WTC11 (cell line): ENCODE measurements at regions not wholly inside any gene's neighbourhood (a gene's known extent, or its start where the extent isn't known, plus 50 kb on each side); places are given as distances from the start of the nearest gene placed in this dataset.

ENCODE experiments used
- ATAC-seq: fragments of 200-7000 bp; cut with Tn5 transposase; 2 replicates; pipeline ENCODE4 v1.10.0; 2021; ENCODE audit warnings: mild to moderate bottlenecking, moderate library complexity
- CTCF ChIA-PET: fragments of 300-600 bp; sonication (Branson Sonifier 250); formaldehyde crosslinking; loops from one replicate; lab custom pipeline; 2021; ENCODE audit warnings: antibody characterized with exemption; lab: Charles Lee
- POLR2A ChIA-PET: fragments of 350-600 bp; sonication (Branson Sonifier 250); formaldehyde crosslinking; loops from one replicate; lab custom pipeline; 2021; ENCODE audit warnings: antibody characterized with exemption; lab: Charles Lee
- DNase-seq: peaks from one replicate; pipeline ENCODE4 v3.0.0; 2021; ENCODE audit warnings: low spot score
- H3K27ac Mint-ChIP-seq: 2 replicates; pipeline ENCODE4 v1.8.0; 2021; ENCODE audit warnings: mixed read lengths
- H3K27me3 Mint-ChIP-seq: 2 replicates; pipeline ENCODE4 v1.8.0; 2021; ENCODE audit warnings: low read depth, mild to moderate bottlenecking, moderate library complexity, mixed read lengths
- H3K36me3 Mint-ChIP-seq: 2 replicates; pipeline ENCODE4 v1.8.0; 2021; ENCODE audit warnings: mixed read lengths
- H3K4me1 Mint-ChIP-seq: 2 replicates; pipeline ENCODE4 v1.8.0; 2022; ENCODE audit warnings: mixed read lengths
- H3K4me3 Mint-ChIP-seq: 2 replicates; pipeline ENCODE4 v1.8.0; 2021; ENCODE audit warnings: mild to moderate bottlenecking, moderate library complexity, mixed read lengths
- H3K9me3 Mint-ChIP-seq: 2 replicates; pipeline ENCODE4 v1.8.0; 2021; ENCODE audit warnings: mixed read lengths
- E2F4 ChIP-seq: sonication (generic); formaldehyde crosslinking; IDR thresholded peaks from 2 replicates; pipeline ENCODE4 v1.8.1; 2022; ENCODE audit warnings: low read depth, mild to moderate bottlenecking, moderate library complexity, missing genetic modification reagents, borderline replicate concordance
- EMX1 ChIP-seq: fragments of 250-450 bp; sonication (Bioruptor Pico); IDR thresholded peaks from 2 replicates; pipeline ENCODE4 v1.8.0; 2021; ENCODE audit warnings: mild to moderate bottlenecking
- GABPB1 ChIP-seq: sonication (generic); formaldehyde crosslinking; IDR thresholded peaks from 2 replicates; pipeline ENCODE4 v1.8.1; 2023; ENCODE audit warnings: mild to moderate bottlenecking, missing genetic modification reagents
- GRHL2 ChIP-seq: fragments of 250-450 bp; sonication (Bioruptor Pico); IDR thresholded peaks from 2 replicates; pipeline ENCODE4 v1.8.0; 2022; ENCODE audit warnings: mild to moderate bottlenecking, moderate library complexity; ENCODE audit not compliant: insufficient replicate concordance, severe bottlenecking
- KAT7 ChIP-seq: sonication (generic); formaldehyde crosslinking; IDR thresholded peaks from 2 replicates; pipeline ENCODE4 v1.8.1; 2023; ENCODE audit warnings: missing genetic modification reagents, mild to moderate bottlenecking, borderline replicate concordance
- MYBL2 ChIP-seq: sonication (generic); formaldehyde crosslinking; IDR thresholded peaks from 2 replicates; pipeline ENCODE4 v1.8.1; 2023; ENCODE audit warnings: mild to moderate bottlenecking, moderate library complexity, missing genetic modification reagents
- TP53 ChIP-seq: sonication (generic); formaldehyde crosslinking; IDR thresholded peaks from 2 replicates; pipeline ENCODE4 v1.8.1; 2023; ENCODE audit warnings: mild to moderate bottlenecking, missing genetic modification reagents
- USF1 ChIP-seq: sonication (generic); formaldehyde crosslinking; IDR thresholded peaks from 2 replicates; pipeline ENCODE4 v1.8.0; 2022; ENCODE audit warnings: mild to moderate bottlenecking, missing genetic modification reagents
- ZNF219 ChIP-seq: sonication (generic); formaldehyde crosslinking; IDR thresholded peaks from 2 replicates; pipeline ENCODE4 v1.8.0; 2023; ENCODE audit warnings: missing genetic modification reagents, mild to moderate bottlenecking, borderline replicate concordance
- ZNF263 ChIP-seq: sonication (generic); formaldehyde crosslinking; IDR thresholded peaks from 2 replicates; pipeline ENCODE4 v1.8.1; 2022; ENCODE audit warnings: low read depth, mild to moderate bottlenecking, moderate library complexity, missing genetic modification reagents
- ZNF416 ChIP-seq: fragments of 250-450 bp; sonication (Bioruptor Pico); IDR thresholded peaks from 2 replicates; pipeline ENCODE4 v1.9.0; 2021; ENCODE audit warnings: mild to moderate bottlenecking, inconsistent platforms
- ZNF512 ChIP-seq: sonication (generic); formaldehyde crosslinking; IDR thresholded peaks from 2 replicates; pipeline ENCODE4 v1.8.1; 2022; ENCODE audit warnings: missing genetic modification reagents, borderline replicate concordance
- TF ChIP-seq, protein P1 (sequence below): sonication (generic); formaldehyde crosslinking; IDR thresholded peaks from 2 replicates; pipeline ENCODE4 v1.8.0; 2023; ENCODE audit warnings: missing genetic modification reagents, mild to moderate bottlenecking, borderline replicate concordance
- TF ChIP-seq, protein P2 (sequence below): fragments of 200-600 bp; IDR thresholded peaks from 2 replicates; pipeline ENCODE4 v1.8.0; 2022; ENCODE audit warnings: antibody characterized with exemption
- TF ChIP-seq, protein P3 (sequence below): fragments of 250-450 bp; sonication (Bioruptor Pico); IDR thresholded peaks from 2 replicates; pipeline ENCODE4 v1.9.0; 2021; ENCODE audit warnings: mild to moderate bottlenecking
- TF ChIP-seq, protein P4 (sequence below): fragments of 250-450 bp; sonication (Bioruptor Pico); conservative IDR thresholded peaks from 2 replicates; pipeline ENCODE4 v1.9.0; 2021; ENCODE audit warnings: mild to moderate bottlenecking
- TF ChIP-seq, protein P5 (sequence below): fragments of 250-450 bp; sonication (Bioruptor Pico); IDR thresholded peaks from 2 replicates; pipeline ENCODE4 v1.8.0; 2021; ENCODE audit warnings: mild to moderate bottlenecking

- TF ChIP-seq, protein P1, sequence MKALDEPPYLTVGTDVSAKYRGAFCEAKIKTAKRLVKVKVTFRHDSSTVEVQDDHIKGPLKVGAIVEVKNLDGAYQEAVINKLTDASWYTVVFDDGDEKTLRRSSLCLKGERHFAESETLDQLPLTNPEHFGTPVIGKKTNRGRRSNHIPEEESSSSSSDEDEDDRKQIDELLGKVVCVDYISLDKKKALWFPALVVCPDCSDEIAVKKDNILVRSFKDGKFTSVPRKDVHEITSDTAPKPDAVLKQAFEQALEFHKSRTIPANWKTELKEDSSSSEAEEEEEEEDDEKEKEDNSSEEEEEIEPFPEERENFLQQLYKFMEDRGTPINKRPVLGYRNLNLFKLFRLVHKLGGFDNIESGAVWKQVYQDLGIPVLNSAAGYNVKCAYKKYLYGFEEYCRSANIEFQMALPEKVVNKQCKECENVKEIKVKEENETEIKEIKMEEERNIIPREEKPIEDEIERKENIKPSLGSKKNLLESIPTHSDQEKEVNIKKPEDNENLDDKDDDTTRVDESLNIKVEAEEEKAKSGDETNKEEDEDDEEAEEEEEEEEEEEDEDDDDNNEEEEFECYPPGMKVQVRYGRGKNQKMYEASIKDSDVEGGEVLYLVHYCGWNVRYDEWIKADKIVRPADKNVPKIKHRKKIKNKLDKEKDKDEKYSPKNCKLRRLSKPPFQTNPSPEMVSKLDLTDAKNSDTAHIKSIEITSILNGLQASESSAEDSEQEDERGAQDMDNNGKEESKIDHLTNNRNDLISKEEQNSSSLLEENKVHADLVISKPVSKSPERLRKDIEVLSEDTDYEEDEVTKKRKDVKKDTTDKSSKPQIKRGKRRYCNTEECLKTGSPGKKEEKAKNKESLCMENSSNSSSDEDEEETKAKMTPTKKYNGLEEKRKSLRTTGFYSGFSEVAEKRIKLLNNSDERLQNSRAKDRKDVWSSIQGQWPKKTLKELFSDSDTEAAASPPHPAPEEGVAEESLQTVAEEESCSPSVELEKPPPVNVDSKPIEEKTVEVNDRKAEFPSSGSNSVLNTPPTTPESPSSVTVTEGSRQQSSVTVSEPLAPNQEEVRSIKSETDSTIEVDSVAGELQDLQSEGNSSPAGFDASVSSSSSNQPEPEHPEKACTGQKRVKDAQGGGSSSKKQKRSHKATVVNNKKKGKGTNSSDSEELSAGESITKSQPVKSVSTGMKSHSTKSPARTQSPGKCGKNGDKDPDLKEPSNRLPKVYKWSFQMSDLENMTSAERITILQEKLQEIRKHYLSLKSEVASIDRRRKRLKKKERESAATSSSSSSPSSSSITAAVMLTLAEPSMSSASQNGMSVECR (CRISPR knock-in tag): no peak
- TF ChIP-seq ZNF512 (CRISPR knock-in tag) (no peak), KAT7 (no peak)
Observed at GRCh38 chr10:117646718-117647117, 104.2 kb downstream of the EMX2 start (continued).

- Mint-ChIP-seq H3K27me3 (0 out of 2 replicates have a peak, but pooled peaks cover 3% of the 10 kb centered on the region), H3K9me3 (peaks cover 25% of the 10 kb centered on the region), H3K4me3 (no peak overlapping the region), H3K27ac (no peak overlapping the region), H3K36me3 (no peaks in the 10 kb centered on the region; the same call in 1 of the 2 replicates), H3K4me1 (no peaks in the 10 kb centered on the region)
- CTCF ChIA-PET: no interaction called here
- DNase-seq (no peak), ATAC-seq (no peak)
- TF ChIP-seq ZNF219 (CRISPR knock-in tag) (no peak), EMX1 (CRISPR knock-in tag) (no peak), ZNF263 (CRISPR knock-in tag) (no peak), ZNF416 (CRISPR knock-in tag) (no peak), GABPB1 (CRISPR knock-in tag) (no peak), USF1 (CRISPR knock-in tag) (no peak), E2F4 (no peak), MYBL2 (CRISPR knock-in tag) (no peak), TP53 (CRISPR knock-in tag) (no peak), GRHL2 (CRISPR knock-in tag) (no peak)
- TF ChIP-seq, protein P2, sequence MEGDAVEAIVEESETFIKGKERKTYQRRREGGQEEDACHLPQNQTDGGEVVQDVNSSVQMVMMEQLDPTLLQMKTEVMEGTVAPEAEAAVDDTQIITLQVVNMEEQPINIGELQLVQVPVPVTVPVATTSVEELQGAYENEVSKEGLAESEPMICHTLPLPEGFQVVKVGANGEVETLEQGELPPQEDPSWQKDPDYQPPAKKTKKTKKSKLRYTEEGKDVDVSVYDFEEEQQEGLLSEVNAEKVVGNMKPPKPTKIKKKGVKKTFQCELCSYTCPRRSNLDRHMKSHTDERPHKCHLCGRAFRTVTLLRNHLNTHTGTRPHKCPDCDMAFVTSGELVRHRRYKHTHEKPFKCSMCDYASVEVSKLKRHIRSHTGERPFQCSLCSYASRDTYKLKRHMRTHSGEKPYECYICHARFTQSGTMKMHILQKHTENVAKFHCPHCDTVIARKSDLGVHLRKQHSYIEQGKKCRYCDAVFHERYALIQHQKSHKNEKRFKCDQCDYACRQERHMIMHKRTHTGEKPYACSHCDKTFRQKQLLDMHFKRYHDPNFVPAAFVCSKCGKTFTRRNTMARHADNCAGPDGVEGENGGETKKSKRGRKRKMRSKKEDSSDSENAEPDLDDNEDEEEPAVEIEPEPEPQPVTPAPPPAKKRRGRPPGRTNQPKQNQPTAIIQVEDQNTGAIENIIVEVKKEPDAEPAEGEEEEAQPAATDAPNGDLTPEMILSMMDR: no peak
- TF ChIP-seq, protein P3, sequence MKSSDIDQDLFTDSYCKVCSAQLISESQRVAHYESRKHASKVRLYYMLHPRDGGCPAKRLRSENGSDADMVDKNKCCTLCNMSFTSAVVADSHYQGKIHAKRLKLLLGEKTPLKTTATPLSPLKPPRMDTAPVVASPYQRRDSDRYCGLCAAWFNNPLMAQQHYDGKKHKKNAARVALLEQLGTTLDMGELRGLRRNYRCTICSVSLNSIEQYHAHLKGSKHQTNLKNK: no peak
- TF ChIP-seq, protein P4, sequence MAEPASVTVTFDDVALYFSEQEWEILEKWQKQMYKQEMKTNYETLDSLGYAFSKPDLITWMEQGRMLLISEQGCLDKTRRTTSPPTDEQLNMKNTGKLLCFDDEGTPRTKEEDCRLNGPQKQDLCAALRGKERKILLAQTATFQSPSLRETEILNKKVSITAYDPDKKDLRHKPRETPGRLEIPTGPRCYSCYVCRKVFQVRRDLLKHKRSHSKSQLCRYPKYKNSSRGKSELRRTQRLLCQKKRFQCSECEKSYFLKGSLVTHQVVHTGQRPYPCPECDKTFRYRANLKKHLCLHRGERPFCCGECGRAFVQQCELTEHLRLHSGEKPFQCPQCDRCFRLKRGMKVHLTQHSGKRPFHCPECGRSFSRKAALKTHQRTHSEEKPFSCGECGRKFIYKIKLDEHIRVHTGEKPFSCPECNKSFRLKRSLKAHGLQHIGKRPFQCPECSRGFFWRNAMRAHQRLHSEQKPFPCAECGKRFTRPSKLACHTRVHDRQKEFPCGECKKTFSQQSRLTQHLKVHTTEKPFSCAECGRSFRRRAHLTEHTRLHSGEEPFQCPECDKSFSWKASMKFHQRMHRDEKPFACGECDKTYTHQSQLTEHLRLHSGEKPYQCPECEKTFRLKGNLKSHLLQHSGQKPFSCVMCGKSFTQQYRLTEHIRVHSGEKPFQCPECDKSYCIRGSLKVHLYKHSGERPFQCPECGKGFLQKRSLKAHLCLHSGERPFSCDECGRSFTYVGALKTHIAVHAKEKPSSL: no peak
- TF ChIP-seq, protein P5, sequence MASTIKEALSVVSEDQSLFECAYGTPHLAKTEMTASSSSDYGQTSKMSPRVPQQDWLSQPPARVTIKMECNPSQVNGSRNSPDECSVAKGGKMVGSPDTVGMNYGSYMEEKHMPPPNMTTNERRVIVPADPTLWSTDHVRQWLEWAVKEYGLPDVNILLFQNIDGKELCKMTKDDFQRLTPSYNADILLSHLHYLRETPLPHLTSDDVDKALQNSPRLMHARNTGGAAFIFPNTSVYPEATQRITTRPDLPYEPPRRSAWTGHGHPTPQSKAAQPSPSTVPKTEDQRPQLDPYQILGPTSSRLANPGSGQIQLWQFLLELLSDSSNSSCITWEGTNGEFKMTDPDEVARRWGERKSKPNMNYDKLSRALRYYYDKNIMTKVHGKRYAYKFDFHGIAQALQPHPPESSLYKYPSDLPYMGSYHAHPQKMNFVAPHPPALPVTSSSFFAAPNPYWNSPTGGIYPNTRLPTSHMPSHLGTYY (CRISPR knock-in tag): no peak
- POLR2A ChIA-PET: no interaction called here
Observed at GRCh38 chr10:117647306-117647705, 104.8 kb downstream of the EMX2 start.
